ENCODE measurements at regions not wholly inside any gene's neighbourhood (a gene's known extent, or its start where the extent isn't known, plus 50 kb on each side); places are given as distances from the start of the nearest gene placed in this dataset.

GRCh38 chr17:79405823-79406222 is 205.0 kb downstream of the RBFOX3 start:
- ATAC-seq (no peak), DNase-seq (ENCODE audit: low spot score) (no peak)

- DNase-seq (ENCODE audit: low spot score) (no peak), ATAC-seq (no peak)
These were observed 206.5 kb downstream of the RBFOX3 start for GRCh38 chr17:79404136-79404911.

- no peak for DNase-seq (ENCODE audit: low spot score)
- no peak for ATAC-seq
These were observed 208.9 kb downstream of the RBFOX3 start for GRCh38 chr17:79401704-79402674.

GRCh38 chr17:79400989-79401703 is 209.7 kb downstream of the RBFOX3 start:
- ATAC-seq (peak; percentile 98), DNase-seq (ENCODE audit: low spot score) (peak; percentile 67)

- DNase-seq (ENCODE audit: low spot score) (no peak), ATAC-seq (no peak)
These were observed 211.2 kb downstream of the RBFOX3 start for GRCh38 chr17:79399610-79400144.

- DNase-seq (ENCODE audit: low spot score), result no peak
- no peak for ATAC-seq
These were observed 212.4 kb downstream of the RBFOX3 start for GRCh38 chr17:79398441-79398840.

GRCh38 chr17:79396696-79397095 is 214.2 kb downstream of the RBFOX3 start:
- ATAC-seq, result no peak
- DNase-seq (ENCODE audit: low spot score), result no peak

- DNase-seq (ENCODE audit: low spot score), result no peak
These were observed 215.3 kb downstream of the RBFOX3 start for GRCh38 chr17:79395545-79395944.

GRCh38 chr17:79395066-79395465 is 215.8 kb downstream of the RBFOX3 start:
- DNase-seq (ENCODE audit: low spot score) (no peak), ATAC-seq (no peak)

More at GRCh38 chr17:79395545-79395944, 215.3 kb downstream of the RBFOX3 start:
- ATAC-seq, result no peak

GRCh38 chr17:79393358-79394052 is 217.3 kb downstream of the RBFOX3 start:
- ATAC-seq (peak; percentile 85), DNase-seq (ENCODE audit: low spot score) (peak; percentile 74)

- no peak for ATAC-seq
- DNase-seq (ENCODE audit: low spot score), result no peak
These were observed 218.3 kb downstream of the RBFOX3 start for GRCh38 chr17:79392598-79392997.

- ATAC-seq, result peak; percentile 80
These were observed 219.2 kb downstream of the RBFOX3 start for GRCh38 chr17:79391376-79392233.

GRCh38 chr17:79389896-79390295 is 221.0 kb downstream of the RBFOX3 start:
- ATAC-seq, result no peak
- no peak for DNase-seq (ENCODE audit: low spot score)

More at GRCh38 chr17:79391376-79392233, 219.2 kb downstream of the RBFOX3 start:
- DNase-seq (ENCODE audit: low spot score), result peak; percentile 68

GRCh38 chr17:79388556-79389295 is 222.1 kb downstream of the RBFOX3 start:
- DNase-seq (ENCODE audit: low spot score), result peak; percentile 64
- ATAC-seq, result peak; percentile 81

- DNase-seq (ENCODE audit: low spot score), result no peak
- ATAC-seq, result no peak
These were observed 223.1 kb downstream of the RBFOX3 start for GRCh38 chr17:79387783-79388182.

- no peak for ATAC-seq
- no peak for DNase-seq (ENCODE audit: low spot score)
These were observed 224.8 kb downstream of the RBFOX3 start for GRCh38 chr17:79385962-79386563.

GRCh38 chr17:79382313-79382712 is 228.5 kb downstream of the RBFOX3 start:
- ATAC-seq (no peak), DNase-seq (ENCODE audit: low spot score) (no peak)

Measured in left lobe of liver (tissue), 2 donors.